ENCODE measurements at regions not wholly inside any gene's neighbourhood (a gene's known extent, or its start where the extent isn't known, plus 50 kb on each side); places are given as distances from the start of the nearest gene placed in this dataset.

DNA sequence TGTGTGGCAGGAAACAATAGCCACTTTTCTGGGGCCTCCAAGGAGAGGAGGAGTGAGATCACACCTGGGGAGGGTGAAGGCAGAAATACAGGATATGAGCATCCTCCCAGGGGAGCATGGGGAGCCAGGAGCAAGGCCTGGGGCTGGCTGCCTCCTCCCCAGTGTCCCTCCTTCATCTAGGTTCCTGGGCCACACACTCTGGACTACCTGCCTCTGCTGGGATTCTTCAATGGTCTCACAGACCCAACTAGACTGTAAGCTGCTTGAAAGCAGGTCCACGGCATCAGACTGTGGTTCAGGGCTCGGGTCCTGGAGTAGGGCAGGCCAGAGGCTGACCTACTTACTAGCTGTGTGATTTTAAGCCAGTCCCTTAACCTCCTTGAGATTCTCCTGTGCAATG, 94.0 kb downstream of the MCFD2 start:
- TF ChIP-seq ZNF205 (CRISPR knock-in tag; IDR thresholded peaks at IDR 0.05), result no peak
- TF ChIP-seq, protein P1, sequence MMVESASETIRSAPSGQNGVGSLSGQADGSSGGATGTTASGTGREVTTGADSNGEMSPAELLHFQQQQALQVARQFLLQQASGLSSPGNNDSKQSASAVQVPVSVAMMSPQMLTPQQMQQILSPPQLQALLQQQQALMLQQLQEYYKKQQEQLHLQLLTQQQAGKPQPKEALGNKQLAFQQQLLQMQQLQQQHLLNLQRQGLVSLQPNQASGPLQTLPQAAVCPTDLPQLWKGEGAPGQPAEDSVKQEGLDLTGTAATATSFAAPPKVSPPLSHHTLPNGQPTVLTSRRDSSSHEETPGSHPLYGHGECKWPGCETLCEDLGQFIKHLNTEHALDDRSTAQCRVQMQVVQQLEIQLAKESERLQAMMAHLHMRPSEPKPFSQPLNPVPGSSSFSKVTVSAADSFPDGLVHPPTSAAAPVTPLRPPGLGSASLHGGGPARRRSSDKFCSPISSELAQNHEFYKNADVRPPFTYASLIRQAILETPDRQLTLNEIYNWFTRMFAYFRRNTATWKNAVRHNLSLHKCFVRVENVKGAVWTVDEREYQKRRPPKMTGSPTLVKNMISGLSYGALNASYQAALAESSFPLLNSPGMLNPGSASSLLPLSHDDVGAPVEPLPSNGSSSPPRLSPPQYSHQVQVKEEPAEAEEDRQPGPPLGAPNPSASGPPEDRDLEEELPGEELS (CRISPR knock-in tag; IDR thresholded peaks at IDR 0.05), result no peak
- no peak for TF ChIP-seq SUZ12 (IDR thresholded peaks at IDR 0.05; ENCODE audit: low read depth, low read length)
- no peak for TF ChIP-seq TAF1 (CRISPR knock-in tag; IDR thresholded peaks at IDR 0.05)
- TF ChIP-seq MXI1 (IDR thresholded peaks at IDR 0.05; ENCODE audit: borderline replicate concordance, low read depth, low read length), result no peak
- no peak for TF ChIP-seq SP2 (CRISPR knock-in tag; IDR thresholded peaks at IDR 0.05)
- TF ChIP-seq MYC (CRISPR knock-in tag; IDR thresholded peaks at IDR 0.05; ENCODE audit: borderline replicate concordance), result no peak
- TF ChIP-seq YEATS2 (CRISPR knock-in tag; IDR thresholded peaks at IDR 0.05; ENCODE audit: borderline replicate concordance), result no peak
- TF ChIP-seq TCF7 (IDR thresholded peaks at IDR 0.05; ENCODE audit: low read depth), result no peak
- TF ChIP-seq ZNF335 (CRISPR knock-in tag; IDR thresholded peaks at IDR 0.05), result no peak
- TF ChIP-seq SRSF1 (optimal IDR thresholded peaks at IDR 0.05; ENCODE audit: low read depth, low read length), result no peak
- TF ChIP-seq ZFP36 (IDR thresholded peaks at IDR 0.05; ENCODE audit: borderline replicate concordance, low read depth, low read length, partially characterized antibody), result no peak
- TF ChIP-seq CTCF (CRISPR knock-in tag; IDR thresholded peaks at IDR 0.05), result no peak

Data from HepG2 (cell line).